ENCODE measurements at regions not wholly inside any gene's neighbourhood (a gene's known extent, or its start where the extent isn't known, plus 50 kb on each side); places are given as distances from the start of the nearest gene placed in this dataset.
"Not testable (repeated sequence)": the region's sequence is repeated elsewhere in the genome, so short reads cannot be mapped to it uniquely, and the experiment has no call there.

DNA sequence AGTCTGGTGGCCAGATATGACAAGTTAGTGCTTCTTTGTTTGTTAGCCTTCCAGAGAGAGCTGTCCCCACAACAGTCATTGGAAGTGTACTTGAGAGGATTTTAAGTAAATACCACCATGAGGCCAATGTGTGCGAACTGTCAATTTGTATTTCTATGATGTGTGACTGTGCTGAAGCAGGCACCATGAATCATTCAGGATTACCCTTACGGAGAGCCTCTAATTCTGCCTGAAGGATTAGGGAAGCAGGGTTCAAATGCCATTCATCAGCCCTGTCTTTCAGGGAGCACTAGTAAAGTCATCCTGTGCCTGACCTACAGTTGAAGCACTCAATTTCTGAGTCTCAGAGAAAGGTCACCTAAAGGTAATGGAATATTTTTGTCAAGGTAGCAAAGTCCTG is 109.3 kb downstream of the GATA3 start:
- CTCF ChIA-PET: no interaction called here
- no peaks in the 10 kb centered on the region for H3K4me1 ChIP-seq (ENCODE audit: control insufficient read depth in 1 of 2, insufficient read depth in 2 of 2, low read length in 2 of 2)
- no peak overlapping the region for H3K9ac ChIP-seq (ENCODE audit: low read length)
- POLR2A ChIA-PET: no interaction called here
- intact Hi-C loops (cut with micrococcal nuclease): no loop called here
- H3K4me3 ChIP-seq (replicated peaks in 1 of 2; ENCODE audit: low read depth in 1 of 2, low read length in 2 of 2): no peak overlapping the region
- H3K27me3 ChIP-seq (ENCODE audit: insufficient read depth, low read length): no peaks in the 10 kb centered on the region
- H3K9me2 ChIP-seq (ENCODE audit: insufficient read depth): no peaks in the 10 kb centered on the region
- DNase-seq (ENCODE audit: low read depth, low spot score) (no peak), ATAC-seq (no peak)
- H3K79me2 ChIP-seq (ENCODE audit: insufficient read depth, low read length): no peaks in the 10 kb centered on the region
- TF ChIP-seq ATF3 (IDR thresholded peaks at IDR 0.05): no peak
- TF ChIP-seq CBX3 (IDR thresholded peaks at IDR 0.05; ENCODE audit: low read depth): no peak
- TF ChIP-seq POLR2A (IDR thresholded peaks at IDR 0.05; ENCODE audit: borderline replicate concordance, extremely low read depth, insufficient read depth, insufficient read length): no peak
- TF ChIP-seq SRF (IDR thresholded peaks at IDR 0.05; ENCODE audit: low read depth): no peak
- no peak for TF ChIP-seq REST (IDR thresholded peaks at IDR 0.05; ENCODE audit: low read depth)
- TF ChIP-seq SP1 (IDR thresholded peaks at IDR 0.05; ENCODE audit: low read depth): no peak
- TF ChIP-seq, protein P1, sequence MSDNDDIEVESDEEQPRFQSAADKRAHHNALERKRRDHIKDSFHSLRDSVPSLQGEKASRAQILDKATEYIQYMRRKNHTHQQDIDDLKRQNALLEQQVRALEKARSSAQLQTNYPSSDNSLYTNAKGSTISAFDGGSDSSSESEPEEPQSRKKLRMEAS (IDR thresholded peaks at IDR 0.05): no peak
- TF ChIP-seq EGR1 (IDR thresholded peaks at IDR 0.05; ENCODE audit: low read depth): no peak
- no peak for TF ChIP-seq ZNF274 (IDR thresholded peaks at IDR 0.05; ENCODE audit: low read depth, low read length)
- TF ChIP-seq FOSL1 (IDR thresholded peaks at IDR 0.05; ENCODE audit: low read depth): no peak
- TF ChIP-seq ZBTB33 (IDR thresholded peaks at IDR 0.05; ENCODE audit: extremely low read depth, insufficient replicate concordance, low read length): no peak
- H2AFZ ChIP-seq (ENCODE audit: low read depth, low read length, poor library complexity, severe bottlenecking): no peak overlapping the region
- no peaks in the 10 kb centered on the region for H3K36me3 ChIP-seq (ENCODE audit: control insufficient read depth in 1 of 2, insufficient read depth in 2 of 2, low read length in 2 of 2)
- RAD21 ChIA-PET (ENCODE audit: low non-redundant PET in 1 of 2, low total read pairs in 2 of 2, uncharacterized antibody in 2 of 2, unreplicated experiment in 2 of 2): no interaction called here
- no peak overlapping the region for H3K27ac ChIP-seq (ENCODE audit: low read depth, low read length)
- H3K4me2 ChIP-seq (ENCODE audit: low read length): no peak overlapping the region
- BruUV-seq (replicated peaks): no TSS peak
- H4K20me1 ChIP-seq (ENCODE audit: insufficient read depth): no peaks in the 10 kb centered on the region
- peaks cover 0 to 7% of the 10 kb centered on the region in 2 experiments; a peak in 1 of 4 replicates for H3K9me3 ChIP-seq (ENCODE audit: control insufficient read depth in 1 of 2, insufficient read depth in 1 of 2, low read depth in 1 of 2, low read length in 2 of 2)

GRCh38 chr10:8164640-8165039 is 110.2 kb downstream of the GATA3 start:
- H3K27me3 ChIP-seq (ENCODE audit: insufficient read depth, low read length): not testable (repeated sequence)

More at GRCh38 chr10:8164640-8165039, 110.2 kb downstream of the GATA3 start:
- H3K9me2 ChIP-seq (ENCODE audit: insufficient read depth); H3K9me3 ChIP-seq (ENCODE audit: control insufficient read depth in 1 of 2, insufficient read depth in 1 of 2, low read depth in 1 of 2, low read length in 2 of 2); CTCF ChIA-PET; H3K36me3 ChIP-seq (ENCODE audit: control insufficient read depth in 1 of 2, insufficient read depth in 2 of 2, low read length in 2 of 2); RAD21 ChIA-PET (ENCODE audit: low non-redundant PET in 1 of 2, low total read pairs in 2 of 2, uncharacterized antibody in 2 of 2, unreplicated experiment in 2 of 2); H3K79me2 ChIP-seq (ENCODE audit: insufficient read depth, low read length); H3K27ac ChIP-seq (ENCODE audit: low read depth, low read length); H2AFZ ChIP-seq (ENCODE audit: low read depth, low read length, poor library complexity, severe bottlenecking); POLR2A ChIA-PET; ATAC-seq; H4K20me1 ChIP-seq (ENCODE audit: insufficient read depth); H3K9ac ChIP-seq (ENCODE audit: low read length); intact Hi-C loops (cut with micrococcal nuclease); H3K4me2 ChIP-seq (ENCODE audit: low read length); DNase-seq (ENCODE audit: low read depth, low spot score); H3K4me1 ChIP-seq (ENCODE audit: control insufficient read depth in 1 of 2, insufficient read depth in 2 of 2, low read length in 2 of 2); BruUV-seq (replicated peaks); H3K4me3 ChIP-seq (replicated peaks in 1 of 2; ENCODE audit: low read depth in 1 of 2, low read length in 2 of 2): not testable (repeated sequence)

All from HCT116 (cell line).